K562 (cell line): ENCODE measurements at regions not wholly inside any gene's neighbourhood (a gene's known extent, or its start where the extent isn't known, plus 50 kb on each side); places are given as distances from the start of the nearest gene placed in this dataset.

Experiments
- BMI1 ChIP-seq: fragments of 150-350 bp; IDR thresholded peaks from 2 replicates; pipeline ENCODE4 v1.6.1; 2014; ENCODE audit warnings: low read length
- CTCF ChIP-seq, 3 experiments: IDR thresholded peaks in 2 of 3; conservative IDR thresholded peaks in 1 of 3; 2 replicates each; pipeline ENCODE4 v1.5.1; 2011 to 2012; ENCODE audit warnings: low read length in 3 of 3, mild to moderate bottlenecking in 3 of 3, control low read depth in 2 of 3, improper control_type of control experiment in 1 of 3, inconsistent platforms in 1 of 3, low read depth in 1 of 3, mixed read lengths in 1 of 3, moderate library complexity in 1 of 3; ENCODE audit not compliant: insufficient read depth in 2 of 3
- POLR2B ChIP-seq: fragments of 450-650 bp; IDR thresholded peaks from 2 replicates; pipeline ENCODE4 v1.6.1; 2018; ENCODE audit warnings: low read depth; ENCODE audit not compliant: partially characterized antibody
- SP1 ChIP-seq: sonication (generic); formaldehyde crosslinking; IDR thresholded peaks from 2 replicates; pipeline ENCODE4 v1.8.1; 2022; ENCODE audit warnings: mild to moderate bottlenecking, missing genetic modification reagents
- THRA ChIP-seq: fragments of 450-650 bp; IDR thresholded peaks from 2 replicates; pipeline ENCODE4 v1.6.1; 2017; ENCODE audit warnings: mild to moderate bottlenecking, moderate library complexity
- ZFP36 ChIP-seq: fragments of 150-350 bp; IDR thresholded peaks from 2 replicates; pipeline ENCODE4 v1.6.1; 2018; ENCODE audit warnings: low read length, low read depth; ENCODE audit not compliant: partially characterized antibody
- ZNF274 ChIP-seq: IDR thresholded peaks from 2 replicates; pipeline ENCODE4 v1.6.1; 2011; ENCODE audit warnings: low read depth, mild to moderate bottlenecking, low read length, moderate library complexity, borderline replicate concordance
- TF ChIP-seq, protein P1 (sequence below), 2 experiments: fragments of 450-650 bp in 1 of 2; sonication (generic) in 1 of 2; formaldehyde crosslinking in 1 of 2; IDR thresholded peaks in 1 of 2; conservative IDR thresholded peaks in 1 of 2; 2 replicates each; pipeline versions ENCODE4 v1.6.1 to v1.8.1; 2016 to 2023; ENCODE audit warnings: mild to moderate bottlenecking in 2 of 2, moderate library complexity in 2 of 2, inconsistent platforms in 1 of 2, missing genetic modification reagents in 1 of 2
- TF ChIP-seq, protein P2 (sequence below): fragments of 250-450 bp; sonication (Bioruptor Pico); IDR thresholded peaks from 2 replicates; pipeline ENCODE4 v1.4.0; 2020; ENCODE audit warnings: mild to moderate bottlenecking

DNA sequence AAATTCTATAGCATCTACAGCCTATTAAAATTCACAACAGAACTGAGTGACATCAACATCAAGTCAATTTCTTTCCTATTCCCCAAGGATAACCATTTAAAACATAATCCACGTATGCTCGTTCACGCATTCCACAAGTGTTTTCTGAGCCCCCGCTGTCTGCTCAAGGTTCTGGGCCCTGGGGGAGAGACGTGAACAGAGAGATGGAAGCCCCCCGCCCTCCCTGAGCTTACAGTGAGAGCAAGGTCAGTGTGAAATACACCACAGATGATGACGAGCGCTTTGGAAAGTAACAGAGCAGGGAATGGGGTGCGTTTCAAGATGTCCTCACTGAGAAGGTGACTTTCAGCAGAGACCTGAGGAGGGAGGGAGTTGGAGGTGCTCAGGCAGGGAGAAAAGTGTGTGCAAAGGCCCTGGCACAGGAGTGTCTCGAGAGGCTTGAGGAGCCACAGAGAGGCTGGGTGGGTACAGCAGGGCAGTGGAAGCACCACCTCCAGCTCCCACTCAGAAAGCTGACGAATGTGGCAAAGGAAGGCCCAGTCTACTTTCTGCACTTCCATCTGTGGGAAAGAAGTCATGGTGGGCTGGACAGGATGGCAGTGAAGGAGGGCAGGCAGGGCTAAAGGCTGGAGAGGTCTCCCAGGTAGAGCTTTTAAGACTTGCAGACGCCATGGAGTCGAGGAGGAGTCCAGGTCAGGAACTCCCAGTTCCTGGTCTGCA lies 88.3 kb downstream of the DLL1 start:
- TF ChIP-seq ZFP36 (no peak), ZNF274 (no peak), BMI1 (no peak), CTCF (IDR thresholded peaks at IDR 0.05 in 2 of 3, conservative IDR thresholded peaks at IDR 0.05 in 1 of 3; ENCODE audit: insufficient read depth in 2 of 3, low read depth in 1 of 3, low read length in 3 of 3) (no peak), SP1 (no peak), POLR2B (no peak), THRA (no peak)
- TF ChIP-seq, protein P1, sequence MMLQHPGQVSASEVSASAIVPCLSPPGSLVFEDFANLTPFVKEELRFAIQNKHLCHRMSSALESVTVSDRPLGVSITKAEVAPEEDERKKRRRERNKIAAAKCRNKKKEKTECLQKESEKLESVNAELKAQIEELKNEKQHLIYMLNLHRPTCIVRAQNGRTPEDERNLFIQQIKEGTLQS (IDR thresholded peaks at IDR 0.05): no peak
- TF ChIP-seq, protein P1 (CRISPR knock-in tag; conservative IDR thresholded peaks at IDR 0.05): no peak
- TF ChIP-seq, protein P2, sequence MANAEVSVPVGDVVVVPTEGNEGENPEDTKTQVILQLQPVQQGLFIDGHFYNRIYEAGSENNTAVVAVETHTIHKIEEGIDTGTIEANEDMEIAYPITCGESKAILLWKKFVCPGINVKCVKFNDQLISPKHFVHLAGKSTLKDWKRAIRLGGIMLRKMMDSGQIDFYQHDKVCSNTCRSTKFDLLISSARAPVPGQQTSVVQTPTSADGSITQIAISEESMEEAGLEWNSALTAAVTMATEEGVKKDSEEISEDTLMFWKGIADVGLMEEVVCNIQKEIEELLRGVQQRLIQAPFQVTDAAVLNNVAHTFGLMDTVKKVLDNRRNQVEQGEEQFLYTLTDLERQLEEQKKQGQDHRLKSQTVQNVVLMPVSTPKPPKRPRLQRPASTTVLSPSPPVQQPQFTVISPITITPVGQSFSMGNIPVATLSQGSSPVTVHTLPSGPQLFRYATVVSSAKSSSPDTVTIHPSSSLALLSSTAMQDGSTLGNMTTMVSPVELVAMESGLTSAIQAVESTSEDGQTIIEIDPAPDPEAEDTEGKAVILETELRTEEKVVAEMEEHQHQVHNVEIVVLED (CRISPR knock-in tag): no peak
